ENCODE measurements at regions not wholly inside any gene's neighbourhood (a gene's known extent, or its start where the extent isn't known, plus 50 kb on each side); places are given as distances from the start of the nearest gene placed in this dataset.

DNA sequence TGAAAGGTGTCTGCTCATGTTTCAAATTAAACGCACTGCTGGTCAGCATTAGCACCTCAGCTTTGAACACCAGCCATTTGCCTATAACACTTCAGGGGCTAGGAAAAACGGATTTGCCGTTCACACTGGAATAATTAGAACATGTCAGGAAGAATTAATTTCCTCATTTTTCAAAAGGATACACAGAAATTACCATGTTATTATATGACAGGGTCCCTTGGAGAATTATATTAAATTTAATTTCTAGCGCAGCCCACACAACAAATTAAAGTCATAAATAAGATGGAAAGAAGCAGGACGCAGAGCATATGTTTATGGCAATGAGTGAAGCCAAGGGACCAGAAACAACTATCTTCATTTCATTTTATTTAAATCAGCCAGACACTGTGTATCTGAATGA, 83.8 kb upstream of the SOX6 start:
- TF ChIP-seq, protein P1, sequence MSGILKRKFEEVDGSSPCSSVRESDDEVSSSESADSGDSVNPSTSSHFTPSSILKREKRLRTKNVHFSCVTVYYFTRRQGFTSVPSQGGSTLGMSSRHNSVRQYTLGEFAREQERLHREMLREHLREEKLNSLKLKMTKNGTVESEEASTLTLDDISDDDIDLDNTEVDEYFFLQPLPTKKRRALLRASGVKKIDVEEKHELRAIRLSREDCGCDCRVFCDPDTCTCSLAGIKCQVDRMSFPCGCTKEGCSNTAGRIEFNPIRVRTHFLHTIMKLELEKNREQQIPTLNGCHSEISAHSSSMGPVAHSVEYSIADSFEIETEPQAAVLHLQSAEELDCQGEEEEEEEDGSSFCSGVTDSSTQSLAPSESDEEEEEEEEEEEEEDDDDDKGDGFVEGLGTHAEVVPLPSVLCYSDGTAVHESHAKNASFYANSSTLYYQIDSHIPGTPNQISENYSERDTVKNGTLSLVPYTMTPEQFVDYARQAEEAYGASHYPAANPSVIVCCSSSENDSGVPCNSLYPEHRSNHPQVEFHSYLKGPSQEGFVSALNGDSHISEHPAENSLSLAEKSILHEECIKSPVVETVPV (CRISPR knock-in tag; IDR thresholded peaks at IDR 0.05): no peak
- TF ChIP-seq ZNF8 (CRISPR knock-in tag; IDR thresholded peaks at IDR 0.05) (no peak), CSDC2 (CRISPR knock-in tag; IDR thresholded peaks at IDR 0.05) (no peak), ZNF565 (CRISPR knock-in tag; conservative IDR thresholded peaks at IDR 0.05; ENCODE audit: low read depth) (no peak), TCF4 (CRISPR knock-in tag; IDR thresholded peaks at IDR 0.05; ENCODE audit: borderline replicate concordance) (no peak), ISL1 (CRISPR knock-in tag; IDR thresholded peaks at IDR 0.05) (no peak), ZC3H10 (CRISPR knock-in tag; IDR thresholded peaks at IDR 0.05) (no peak), OSR1 (CRISPR knock-in tag; IDR thresholded peaks at IDR 0.05) (no peak)
- TF ChIP-seq, protein P2, sequence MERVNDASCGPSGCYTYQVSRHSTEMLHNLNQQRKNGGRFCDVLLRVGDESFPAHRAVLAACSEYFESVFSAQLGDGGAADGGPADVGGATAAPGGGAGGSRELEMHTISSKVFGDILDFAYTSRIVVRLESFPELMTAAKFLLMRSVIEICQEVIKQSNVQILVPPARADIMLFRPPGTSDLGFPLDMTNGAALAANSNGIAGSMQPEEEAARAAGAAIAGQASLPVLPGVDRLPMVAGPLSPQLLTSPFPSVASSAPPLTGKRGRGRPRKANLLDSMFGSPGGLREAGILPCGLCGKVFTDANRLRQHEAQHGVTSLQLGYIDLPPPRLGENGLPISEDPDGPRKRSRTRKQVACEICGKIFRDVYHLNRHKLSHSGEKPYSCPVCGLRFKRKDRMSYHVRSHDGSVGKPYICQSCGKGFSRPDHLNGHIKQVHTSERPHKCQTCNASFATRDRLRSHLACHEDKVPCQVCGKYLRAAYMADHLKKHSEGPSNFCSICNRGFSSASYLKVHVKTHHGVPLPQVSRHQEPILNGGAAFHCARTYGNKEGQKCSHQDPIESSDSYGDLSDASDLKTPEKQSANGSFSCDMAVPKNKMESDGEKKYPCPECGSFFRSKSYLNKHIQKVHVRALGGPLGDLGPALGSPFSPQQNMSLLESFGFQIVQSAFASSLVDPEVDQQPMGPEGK (CRISPR knock-in tag; IDR thresholded peaks at IDR 0.05; ENCODE audit: borderline replicate concordance): no peak

Data from SK-N-SH treated with all-trans-retinoic acid at 6 μM for 48 hours (cell line).